ENCODE measurements at regions not wholly inside any gene's neighbourhood (a gene's known extent, or its start where the extent isn't known, plus 50 kb on each side); places are given as distances from the start of the nearest gene placed in this dataset.

- Histone ChIP-seq H3K9me3 (no peaks in the 10 kb centered on the region), H3K4me3 (no peak overlapping the region)
- intact Hi-C loops (cut with DNase I) = no loop called here
These were observed 145.0 kb upstream of the SMC2 start for GRCh38 chr9:103949096-103949495.

GRCh38 chr9:103977163-103977562 is 116.9 kb upstream of the SMC2 start:
- WGBS, 3 donors = 48 to 54% (median 53%) methylated on average over 3 of the region's 3 CpGs
- Histone ChIP-seq H3K4me1 (ENCODE audit: insufficient read depth) (no peaks in the 10 kb centered on the region), H3K27ac (no peak overlapping the region), H3K9me3 (no peaks in the 10 kb centered on the region), H3K27me3 (no peaks in the 10 kb centered on the region), H3K4me3 (no peak overlapping the region), H3K36me3 (no peaks in the 10 kb centered on the region)
- intact Hi-C loops (cut with DNase I) = no loop called here
- no peak for TF ChIP-seq CTCF (IDR thresholded peaks at IDR 0.05)
- no peak for TF ChIP-seq EP300 (IDR thresholded peaks at IDR 0.05)
- no peak for TF ChIP-seq POLR2A (IDR thresholded peaks at IDR 0.05)
- no peak for DNase-seq

More at GRCh38 chr9:103949096-103949495, 145.0 kb upstream of the SMC2 start:
- TF ChIP-seq CTCF (IDR thresholded peaks at IDR 0.05) (no peak), EP300 (IDR thresholded peaks at IDR 0.05) (no peak), POLR2A (IDR thresholded peaks at IDR 0.05) (no peak)
- no peak overlapping the region for H3K27ac ChIP-seq
- H3K4me1 ChIP-seq (ENCODE audit: insufficient read depth) = no peaks in the 10 kb centered on the region
- no peaks in the 10 kb centered on the region for H3K27me3 ChIP-seq
- DNase-seq = no peak
- no peaks in the 10 kb centered on the region for H3K36me3 ChIP-seq

- Histone ChIP-seq H3K4me1 (ENCODE audit: insufficient read depth) (no peaks in the 10 kb centered on the region), H3K4me3 (no peak overlapping the region), H3K9me3 (no peaks in the 10 kb centered on the region), H3K36me3 (no peaks in the 10 kb centered on the region), H3K27ac (no peak overlapping the region), H3K27me3 (no peaks in the 10 kb centered on the region)
- no peak for DNase-seq
- no peak for TF ChIP-seq CTCF (IDR thresholded peaks at IDR 0.05)
- no peak for TF ChIP-seq POLR2A (IDR thresholded peaks at IDR 0.05)
- TF ChIP-seq EP300 (IDR thresholded peaks at IDR 0.05) = no peak
- intact Hi-C loops (cut with DNase I) = no loop called here
These were observed 115.7 kb upstream of the SMC2 start for GRCh38 chr9:103978396-103978795.

- Histone ChIP-seq H3K27me3 (no peaks in the 10 kb centered on the region), H3K27ac (no peak overlapping the region), H3K4me1 (ENCODE audit: insufficient read depth) (no peaks in the 10 kb centered on the region), H3K36me3 (no peaks in the 10 kb centered on the region), H3K4me3 (no peak overlapping the region), H3K9me3 (no peaks in the 10 kb centered on the region)
- TF ChIP-seq POLR2A (IDR thresholded peaks at IDR 0.05) (no peak), CTCF (IDR thresholded peaks at IDR 0.05) (no peak), EP300 (IDR thresholded peaks at IDR 0.05) (no peak)
- intact Hi-C loops (cut with DNase I) = no loop called here
- 76 to 84% (median 82%) methylated on average over 2 of the region's 2 CpGs for WGBS, 3 donors
- no peak for DNase-seq
These were observed 112.2 kb upstream of the SMC2 start for GRCh38 chr9:103981912-103982311.

GRCh38 chr9:103985077-103985476 is 109.0 kb upstream of the SMC2 start:
- no peak for DNase-seq
- intact Hi-C loops (cut with DNase I) = loop anchor here in 1 of 4 donors (2.0 kb wide), 1 partner anchor 20 kb away; no protein-coding TSS in a partner anchor

More at GRCh38 chr9:103985077-103985476, 109.0 kb upstream of the SMC2 start:
- H3K36me3 ChIP-seq = no peaks in the 10 kb centered on the region
- no peak overlapping the region for H3K27ac ChIP-seq
- WGBS, 3 donors = 36 to 77% (median 77%) methylated on average over 1 of the region's 1 CpG
- no peaks in the 10 kb centered on the region for H3K27me3 ChIP-seq
- no peak for TF ChIP-seq CTCF (IDR thresholded peaks at IDR 0.05)
- no peak for TF ChIP-seq EP300 (IDR thresholded peaks at IDR 0.05)
- TF ChIP-seq POLR2A (IDR thresholded peaks at IDR 0.05) = no peak
- H3K4me3 ChIP-seq = no peak overlapping the region
- no peaks in the 10 kb centered on the region for H3K9me3 ChIP-seq
- H3K4me1 ChIP-seq (ENCODE audit: insufficient read depth) = no peaks in the 10 kb centered on the region
